ENCODE measurements at regions not wholly inside any gene's neighbourhood (a gene's known extent, or its start where the extent isn't known, plus 50 kb on each side); places are given as distances from the start of the nearest gene placed in this dataset.
A peak's percentile ranks its signal among the peaks of the same experiment; 100 is the strongest.
"Not testable (repeated sequence)": the region's sequence is repeated elsewhere in the genome, so short reads cannot be mapped to it uniquely, and the experiment has no call there.

DNA sequence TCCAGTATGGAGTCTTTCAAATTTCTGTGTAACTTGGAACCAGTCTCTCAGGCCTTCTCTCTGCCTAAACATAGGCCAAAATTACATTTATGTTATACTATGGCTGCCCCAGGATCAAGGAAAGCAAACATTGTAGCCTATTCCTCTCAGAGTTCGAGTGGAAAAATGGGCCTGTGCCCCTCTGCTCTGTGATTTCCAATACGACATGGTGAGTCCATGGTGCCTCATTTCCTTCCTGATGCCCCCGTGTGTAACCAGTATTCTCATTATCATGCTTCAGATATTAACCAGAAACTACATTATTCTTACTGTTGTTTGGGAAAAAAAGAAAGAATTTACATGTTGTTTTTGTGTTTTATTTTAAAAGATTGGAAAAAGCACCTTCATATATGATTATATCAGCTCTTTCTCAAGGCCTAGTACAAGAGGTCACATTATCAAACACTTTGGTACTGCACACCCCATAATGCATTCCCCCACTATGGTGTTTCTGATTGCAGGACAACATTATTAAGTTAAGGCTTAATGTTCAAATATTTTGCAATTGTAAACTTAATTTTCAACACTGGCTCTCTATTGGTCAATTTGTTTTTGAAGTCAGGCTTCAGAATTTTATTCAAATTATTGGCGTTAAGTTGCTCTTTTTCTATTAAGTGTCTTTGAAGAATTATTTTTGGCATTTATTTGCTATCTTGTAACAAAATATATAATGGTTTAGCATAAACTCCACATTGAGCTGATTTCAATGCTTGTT lies 151.8 kb upstream of the SLC27A6 start:
- DNase-seq: no peak

DNA sequence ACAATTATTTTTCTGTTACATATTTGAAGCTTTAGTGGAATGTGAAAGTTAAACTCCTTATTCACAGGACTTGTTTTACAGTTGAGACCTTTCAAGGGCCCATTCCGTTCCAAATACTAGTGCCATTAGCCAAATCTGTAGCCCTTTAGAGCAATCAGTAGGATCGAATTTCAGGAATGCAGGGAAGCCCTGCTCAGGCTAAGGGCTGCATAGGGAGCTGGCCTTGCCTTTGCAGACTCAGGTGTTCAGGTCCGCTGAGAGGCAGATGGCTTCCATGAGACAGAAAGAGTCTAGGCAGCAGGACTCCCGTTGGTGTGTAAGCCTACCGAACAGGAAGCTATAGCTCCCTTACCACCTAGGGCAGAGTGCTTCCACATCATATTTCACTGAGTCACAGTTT lies 150.1 kb upstream of the SLC27A6 start:
- DNase-seq: no peak

DNA sequence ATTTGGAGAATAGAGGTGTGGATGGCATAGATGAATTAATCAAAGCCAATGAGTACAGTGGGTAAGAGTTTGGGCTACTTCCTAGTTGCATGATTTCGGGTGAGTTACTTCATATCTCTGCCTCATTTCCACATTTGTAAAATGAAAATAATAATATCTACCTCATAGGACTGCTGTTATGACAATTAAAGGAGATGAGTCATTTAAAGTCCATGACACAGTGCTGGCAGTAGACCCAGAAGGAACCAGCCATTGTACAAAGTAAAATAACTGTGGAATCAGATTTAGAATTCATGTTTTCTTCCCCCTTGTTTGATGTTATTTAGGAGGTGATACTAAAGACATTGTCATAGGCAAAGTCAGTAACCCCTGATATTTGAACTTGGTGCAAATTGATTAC lies 139.5 kb upstream of the SLC27A6 start:
- no peak for DNase-seq

DNA sequence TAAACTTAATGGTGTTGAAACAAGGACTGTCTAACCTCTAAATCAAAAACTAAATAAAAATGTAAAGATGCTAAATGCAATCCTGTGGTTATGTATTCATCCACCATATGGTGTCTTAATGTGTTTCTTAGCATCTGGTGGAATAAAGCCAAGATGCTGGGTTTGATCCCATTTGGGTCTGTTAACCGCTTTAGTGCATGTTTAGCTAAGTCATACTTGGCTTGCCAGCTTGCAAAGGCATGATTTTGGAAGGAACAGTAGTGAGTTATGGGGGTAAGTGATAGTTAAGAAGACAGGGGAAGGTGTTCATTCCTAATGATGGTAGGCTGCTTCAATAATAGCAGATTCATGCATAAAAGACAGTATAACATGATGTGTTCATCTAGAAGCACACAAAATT lies 139.0 kb upstream of the SLC27A6 start:
- DNase-seq: no peak

DNA sequence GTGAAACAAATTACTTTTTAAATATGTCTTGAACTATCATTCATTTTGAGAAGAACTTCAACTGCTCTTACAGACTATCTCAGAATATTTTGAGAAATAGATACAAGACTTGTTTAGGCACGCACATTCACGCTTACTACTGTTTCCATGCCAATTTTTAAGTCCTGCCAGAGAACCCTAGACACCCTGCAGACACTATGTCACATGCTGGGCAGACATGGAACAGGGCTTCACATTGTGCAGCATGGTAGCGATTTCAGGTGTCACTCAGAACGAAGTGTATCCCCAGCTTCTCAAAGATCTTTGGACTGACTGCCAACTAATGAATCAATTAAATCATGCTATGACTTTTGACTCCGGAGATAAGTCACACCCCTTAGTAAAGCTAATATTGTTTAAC lies 128.7 kb upstream of the SLC27A6 start:
- no peak for DNase-seq

DNA sequence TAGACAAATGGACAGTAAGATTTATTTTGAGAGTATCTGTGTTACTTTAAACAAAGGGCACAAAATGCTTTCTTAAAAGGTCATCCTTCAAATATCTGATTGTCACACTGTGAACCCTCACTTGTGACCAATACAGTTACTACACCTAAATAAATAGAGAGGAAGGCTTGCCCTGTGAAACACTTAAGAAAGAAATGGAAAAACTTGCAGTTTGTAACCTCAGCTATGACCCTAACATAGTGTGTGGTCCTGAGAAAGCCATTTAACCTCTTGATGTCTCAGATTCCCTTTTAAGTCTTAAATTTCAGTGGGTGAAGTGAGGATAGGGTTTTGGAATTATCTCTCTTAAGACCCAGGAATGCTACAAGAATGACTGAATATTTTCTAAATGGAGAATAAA lies 126.7 kb upstream of the SLC27A6 start:
- DNase-seq: no peak

DNA sequence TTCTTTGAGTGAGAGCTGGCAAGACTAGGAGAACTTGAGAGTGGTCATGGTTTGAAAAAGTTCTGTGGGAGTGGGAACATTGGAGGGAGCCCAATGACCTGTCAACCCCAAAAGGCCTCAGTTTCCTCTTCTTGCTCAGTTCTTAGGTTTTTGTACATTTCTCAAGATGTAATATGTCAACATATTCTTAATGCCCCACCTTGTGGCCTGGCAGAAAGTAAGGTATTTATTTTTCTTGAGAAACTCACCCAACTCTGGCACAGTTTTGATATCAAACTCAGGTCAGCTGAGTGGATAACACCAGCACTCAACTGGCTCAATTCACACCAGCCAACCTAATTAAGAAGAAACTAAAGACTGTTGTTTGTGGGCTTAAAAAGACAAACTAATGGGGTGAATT lies 123.0 kb upstream of the SLC27A6 start:
- no peak for DNase-seq

DNA sequence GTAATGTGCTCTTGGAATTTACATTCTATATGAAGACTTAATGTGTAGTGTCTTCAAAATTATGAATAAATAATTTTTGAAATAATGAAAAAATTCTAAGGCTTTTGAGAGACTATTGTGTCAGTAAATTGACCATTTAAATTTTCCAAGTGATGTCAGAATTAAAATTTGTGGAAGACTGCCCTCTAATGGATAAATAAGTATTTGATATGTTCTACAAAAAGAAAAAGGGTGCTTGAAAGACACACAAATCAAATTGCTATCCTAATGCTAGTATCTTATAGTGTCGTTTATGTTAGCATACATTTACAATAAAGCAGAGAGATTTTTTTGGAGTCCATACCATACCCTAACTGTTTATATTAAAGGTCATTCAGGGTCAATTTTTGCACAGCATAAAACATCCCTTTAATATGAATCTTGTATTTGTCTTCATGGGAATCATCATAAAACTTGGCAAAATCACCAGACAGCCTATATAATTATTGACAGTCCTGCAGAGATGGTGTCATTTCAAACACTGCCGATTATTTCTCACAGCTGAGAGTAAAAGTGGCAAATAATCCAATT lies 120.8 kb upstream of the SLC27A6 start:
- DNase-seq: peak; percentile 4

DNA sequence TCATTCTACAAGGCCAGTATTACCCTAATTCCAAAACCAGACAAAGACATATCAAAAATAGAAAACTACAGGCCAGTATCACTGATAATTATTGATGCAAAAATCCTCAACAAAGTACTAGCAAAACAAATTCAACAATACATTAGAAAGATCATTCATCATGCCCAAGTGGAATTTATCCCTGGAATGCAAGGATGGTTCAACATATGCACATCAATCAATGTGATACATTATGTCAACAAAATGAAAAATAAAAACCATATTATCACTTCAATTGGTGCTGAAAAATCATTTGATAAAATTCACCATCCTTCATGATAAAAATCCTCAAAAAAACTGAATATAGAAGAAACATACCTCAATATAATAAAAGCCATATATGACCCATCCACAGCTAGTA lies 115.2 kb upstream of the SLC27A6 start:
- no peak for DNase-seq

DNA sequence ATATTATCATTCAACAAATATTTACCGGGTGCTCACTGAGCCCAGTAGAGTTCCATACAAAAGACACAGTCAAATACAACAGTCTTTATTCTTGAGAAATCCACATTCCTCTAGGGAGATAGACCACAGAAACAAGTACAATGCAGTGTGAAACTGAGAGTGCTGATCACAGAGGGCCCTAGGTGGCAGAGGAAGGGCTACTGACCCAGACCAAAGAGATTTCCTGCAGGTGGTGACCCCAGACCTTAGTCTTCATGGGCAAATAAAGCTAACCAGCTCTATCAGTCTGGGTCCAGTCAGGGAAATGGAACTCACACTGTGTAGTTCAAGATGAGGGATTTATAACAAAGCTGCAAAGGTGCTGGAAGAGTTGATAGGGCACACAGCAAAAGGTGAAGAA lies 110.4 kb upstream of the SLC27A6 start:
- DNase-seq: no peak

DNA sequence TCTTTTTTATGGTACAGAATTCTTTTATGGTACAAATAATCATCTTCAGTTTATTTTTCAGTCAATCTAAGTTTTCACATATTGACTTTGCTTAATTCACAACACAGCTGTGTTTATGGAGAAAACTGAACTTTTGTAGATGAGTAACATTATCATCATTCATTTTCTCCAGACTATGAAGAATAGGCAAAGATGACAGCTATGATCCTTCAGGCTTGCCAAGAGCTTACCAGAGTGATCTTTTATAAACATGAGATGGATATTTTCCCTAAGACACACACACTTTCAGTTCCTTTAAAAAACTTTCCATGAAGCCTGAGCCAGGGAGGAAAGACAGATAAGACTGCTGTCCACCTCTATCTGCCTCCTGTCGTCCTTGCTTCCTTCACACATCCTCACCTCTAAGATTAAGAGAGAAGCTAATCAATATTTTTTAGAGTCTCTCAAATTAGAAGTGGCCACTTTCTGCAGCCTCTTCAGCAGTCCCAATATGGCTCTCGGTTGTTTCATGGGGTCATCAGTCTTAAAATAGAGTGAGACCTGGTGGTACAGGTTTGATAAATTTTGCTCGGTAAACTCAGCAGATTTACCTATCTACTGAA lies 108.1 kb upstream of the SLC27A6 start:
- DNase-seq: no peak

DNA sequence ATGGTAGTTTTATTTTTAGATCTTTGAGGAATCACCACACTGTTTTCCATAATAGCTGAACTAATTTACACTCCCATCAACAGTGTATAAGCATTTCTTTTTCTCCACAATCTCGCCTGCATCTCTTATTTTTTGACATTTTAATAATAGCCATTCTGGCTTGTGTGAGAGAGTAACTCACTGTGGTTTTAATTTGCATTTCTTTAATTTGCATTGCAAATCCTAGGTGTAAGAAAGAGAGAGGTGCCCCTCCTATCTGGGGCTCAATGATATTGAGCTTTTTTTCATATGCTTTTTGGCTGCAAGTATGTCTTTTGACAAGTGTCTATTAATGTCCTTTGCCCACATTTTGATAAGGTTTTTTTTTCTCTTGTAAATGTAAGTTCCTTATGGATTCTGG lies 106.3 kb upstream of the SLC27A6 start:
- DNase-seq: no peak

DNA sequence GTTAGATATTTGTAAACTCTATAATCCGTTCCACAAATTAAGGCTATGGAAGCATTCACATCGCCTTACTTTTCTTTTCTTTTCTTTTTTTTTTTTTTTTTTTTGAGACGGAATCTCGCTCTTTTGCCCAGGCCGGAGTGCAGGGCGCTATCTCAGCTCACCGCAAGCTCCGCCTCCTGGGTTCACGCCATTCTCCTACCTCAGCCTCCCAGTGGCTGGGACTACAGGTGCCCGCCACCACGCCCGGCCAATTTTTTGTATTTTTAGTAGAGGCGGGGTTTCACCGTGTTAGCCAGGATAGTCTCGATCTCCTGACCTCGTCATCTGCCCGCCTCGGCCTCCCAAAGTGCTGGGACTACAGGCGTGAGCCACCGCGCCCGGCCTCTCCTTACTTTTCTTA lies 104.1 kb upstream of the SLC27A6 start:
- not testable (repeated sequence) for DNase-seq

DNA sequence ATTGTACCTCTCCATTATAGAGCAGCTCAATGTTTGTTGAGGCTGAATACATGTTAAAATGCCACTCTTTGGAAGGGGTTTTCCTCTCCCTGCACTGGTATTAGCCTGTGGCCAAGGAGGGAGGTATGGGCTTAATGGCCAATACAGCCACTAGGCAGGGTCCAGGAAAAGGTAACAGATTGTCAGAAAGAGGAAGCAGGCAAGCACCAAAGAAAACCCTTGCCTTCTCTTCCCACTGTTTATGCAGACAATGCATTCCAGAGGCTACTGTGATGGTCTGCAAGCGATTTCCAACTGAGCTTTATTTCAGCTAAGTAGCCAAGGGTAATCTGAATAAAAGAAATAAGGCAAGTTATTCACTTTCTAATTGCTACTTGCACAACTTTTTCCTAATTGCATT lies 95.3 kb upstream of the SLC27A6 start:
- no peak for DNase-seq

DNA sequence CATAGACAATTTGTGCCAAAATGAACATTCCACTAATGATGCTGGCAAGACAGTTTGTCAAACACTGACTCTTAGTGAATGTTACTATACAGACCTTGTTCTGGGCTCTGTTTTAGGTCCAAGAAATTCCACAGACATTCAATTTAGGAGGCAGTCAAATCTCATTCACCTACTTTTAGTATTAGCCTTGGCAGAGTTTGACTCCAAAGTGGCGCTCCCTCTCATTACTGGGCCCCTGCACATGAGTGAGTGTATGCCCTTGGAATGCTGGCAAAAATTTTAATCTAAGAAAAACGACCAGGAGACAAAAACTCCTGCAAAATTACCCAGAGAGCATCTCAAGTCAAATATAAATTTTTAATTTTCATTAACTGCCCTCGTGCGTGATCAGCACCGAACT lies 94.9 kb upstream of the SLC27A6 start:
- no peak for DNase-seq

DNA sequence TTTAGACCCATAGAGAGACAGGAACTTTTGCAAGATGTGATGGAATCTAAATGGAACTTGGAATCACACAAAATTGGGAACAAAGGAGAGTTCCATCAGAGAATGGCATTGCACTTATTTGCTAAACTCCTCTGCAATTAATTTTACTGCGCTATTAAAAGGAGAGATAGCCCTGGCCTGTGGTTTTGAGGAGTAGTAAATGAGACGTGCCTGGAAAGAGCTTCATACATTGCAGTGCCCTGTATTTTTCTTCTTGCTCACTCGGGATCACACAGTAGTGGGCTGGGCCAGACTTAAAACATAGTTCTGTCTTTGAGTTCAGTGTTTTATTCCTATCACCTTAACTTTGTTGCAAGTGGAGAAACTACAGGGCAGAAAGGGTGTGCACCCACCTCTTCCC lies 94.4 kb upstream of the SLC27A6 start:
- DNase-seq: no peak

DNA sequence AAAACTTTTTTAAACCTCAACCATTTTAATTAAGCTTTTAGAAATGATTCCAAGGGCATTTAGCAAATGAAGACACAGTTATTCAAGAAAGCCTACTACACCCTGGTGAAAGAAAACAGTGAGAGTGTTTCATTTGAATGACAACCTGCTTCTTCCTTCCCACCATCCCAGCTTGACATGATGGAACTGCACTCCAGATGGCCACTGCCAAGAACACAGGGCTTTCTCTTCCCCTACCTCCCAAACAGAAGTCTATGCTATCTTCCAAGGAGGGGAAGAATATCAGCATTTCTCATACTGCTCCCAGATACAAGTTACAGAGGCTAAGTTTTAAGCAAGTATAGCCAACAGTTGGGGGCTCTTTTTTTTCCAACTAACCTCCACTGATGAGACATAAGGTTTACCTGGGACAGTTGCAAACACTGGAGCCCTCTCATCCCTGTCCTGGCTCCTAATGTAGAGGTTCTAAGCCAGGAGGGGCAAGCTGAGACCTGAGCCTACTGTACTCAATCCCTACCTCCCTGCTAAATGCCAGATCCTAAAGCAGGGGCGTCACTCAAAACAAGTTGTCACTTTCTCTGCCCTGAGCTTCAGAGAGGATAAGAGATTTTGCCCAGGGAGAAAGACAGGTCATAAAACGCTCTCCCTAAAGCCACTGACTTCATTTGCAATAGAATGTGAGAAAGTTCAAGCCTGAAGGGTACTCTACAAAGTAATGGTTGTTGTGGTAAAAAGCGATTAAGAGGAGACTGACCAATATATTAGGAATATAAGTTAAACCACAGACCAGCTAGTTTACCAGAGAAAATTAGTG lies 88.5 kb upstream of the SLC27A6 start:
- no peak for DNase-seq

DNA sequence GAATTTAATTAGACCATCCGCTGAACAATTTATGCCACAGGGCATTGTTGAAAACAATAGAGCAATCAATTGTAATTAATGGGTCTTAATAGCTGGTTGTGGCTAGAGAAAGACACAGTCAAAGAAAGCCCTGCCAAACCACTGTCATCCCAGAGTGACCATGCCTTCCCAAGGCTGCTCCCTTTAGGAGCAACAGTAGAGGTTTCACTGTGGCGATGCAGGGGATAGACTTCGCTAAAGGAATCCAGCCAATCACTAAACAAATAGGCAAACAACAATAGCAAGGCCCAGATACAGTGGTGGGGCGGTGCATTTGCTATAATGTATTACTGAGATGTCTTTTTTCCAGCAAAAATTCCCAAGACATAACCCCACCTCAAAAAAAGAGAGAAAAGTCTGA lies 87.8 kb upstream of the SLC27A6 start:
- no peak for DNase-seq

DNA sequence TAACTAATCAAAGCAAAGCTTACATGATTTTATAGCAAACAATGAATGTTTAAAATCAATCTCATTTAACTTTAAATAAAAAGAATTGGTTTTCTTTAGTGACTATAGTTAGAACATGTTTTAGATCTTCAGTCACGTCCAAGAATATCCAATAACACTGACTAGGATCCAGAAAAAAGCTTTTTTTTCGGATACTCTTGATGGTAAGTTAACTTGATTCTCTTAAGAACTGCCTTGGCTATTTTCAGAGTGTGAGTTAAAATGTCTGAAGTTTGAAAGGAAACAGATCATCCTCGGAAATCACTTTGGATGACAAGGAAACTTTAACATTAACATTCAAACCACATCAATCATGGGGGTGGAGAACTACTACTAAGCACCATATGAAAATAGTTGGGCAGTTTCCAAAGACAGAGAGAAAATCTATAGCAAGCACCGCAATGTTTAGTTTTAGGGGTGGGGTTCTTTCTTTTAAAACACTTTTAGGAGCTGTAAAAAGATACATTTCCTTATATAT lies 83.7 kb upstream of the SLC27A6 start:
- no peak for DNase-seq

DNA sequence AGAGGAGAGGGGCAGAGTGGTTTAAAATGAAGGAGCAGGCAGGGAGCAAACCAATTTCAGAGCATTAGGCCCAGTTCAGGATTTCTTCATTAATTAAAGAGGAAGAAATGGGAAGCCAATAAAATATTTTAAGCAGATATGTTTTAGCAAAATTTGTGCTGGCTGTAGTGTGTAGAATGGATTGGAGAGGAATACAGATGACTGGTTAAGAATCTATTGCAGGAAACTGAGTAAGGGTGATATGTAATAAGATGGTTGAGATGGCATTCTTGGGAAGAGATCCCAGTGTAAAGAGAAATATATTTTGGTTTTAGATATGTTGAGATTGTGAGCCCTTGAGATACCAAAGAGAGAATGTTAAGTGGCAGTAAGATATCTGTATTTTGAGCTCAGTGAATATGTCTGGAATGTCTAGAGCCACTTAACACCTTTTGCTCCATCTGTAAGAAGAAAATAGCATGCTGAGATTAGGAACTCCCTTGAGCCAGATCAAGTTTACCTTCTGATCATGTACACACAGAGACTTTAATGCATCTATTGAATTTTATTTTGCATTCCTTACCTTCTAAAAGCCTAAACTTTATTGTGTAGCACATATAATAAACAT lies 79.5 kb upstream of the SLC27A6 start:
- no peak for DNase-seq

DNA sequence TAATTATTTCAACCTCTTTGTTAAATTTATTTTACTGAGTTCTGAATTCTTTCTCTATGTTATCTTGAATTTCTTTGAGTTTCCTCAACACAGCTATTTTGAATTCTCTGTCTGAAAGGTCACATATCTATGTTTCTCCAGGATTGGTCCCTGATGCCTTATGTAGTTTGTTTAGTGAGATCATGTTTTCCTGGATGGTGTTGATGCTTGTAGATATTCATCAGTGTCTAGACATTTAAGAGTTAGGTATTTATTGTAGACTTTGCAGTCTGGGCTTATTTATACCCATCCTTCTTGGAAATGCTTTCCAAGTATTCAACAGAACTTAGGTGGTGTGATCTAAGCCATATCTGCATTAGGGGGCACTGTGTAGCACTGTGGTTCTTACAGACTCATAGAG lies 70.2 kb upstream of the SLC27A6 start:
- DNase-seq: no peak

DNA sequence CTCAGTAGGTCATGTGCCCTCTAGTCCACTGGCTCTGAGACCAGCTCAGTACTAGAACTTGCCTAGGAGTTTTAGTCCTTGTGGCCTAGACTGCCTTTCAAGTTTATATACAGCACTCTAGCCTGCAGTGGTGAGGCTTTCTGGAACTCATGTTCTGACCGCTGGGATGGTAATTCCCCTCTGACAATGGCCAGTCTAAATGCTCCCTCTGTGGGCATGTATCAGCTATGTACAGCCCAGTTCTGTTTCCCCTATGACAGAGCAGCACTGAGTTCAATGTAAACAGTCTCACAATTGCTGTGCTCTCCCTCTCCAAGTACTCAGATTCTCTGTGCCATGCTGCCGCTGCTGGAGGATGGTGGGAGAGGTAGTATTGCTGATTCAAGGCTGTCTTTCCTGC lies 68.6 kb upstream of the SLC27A6 start:
- no peak for DNase-seq

DNA sequence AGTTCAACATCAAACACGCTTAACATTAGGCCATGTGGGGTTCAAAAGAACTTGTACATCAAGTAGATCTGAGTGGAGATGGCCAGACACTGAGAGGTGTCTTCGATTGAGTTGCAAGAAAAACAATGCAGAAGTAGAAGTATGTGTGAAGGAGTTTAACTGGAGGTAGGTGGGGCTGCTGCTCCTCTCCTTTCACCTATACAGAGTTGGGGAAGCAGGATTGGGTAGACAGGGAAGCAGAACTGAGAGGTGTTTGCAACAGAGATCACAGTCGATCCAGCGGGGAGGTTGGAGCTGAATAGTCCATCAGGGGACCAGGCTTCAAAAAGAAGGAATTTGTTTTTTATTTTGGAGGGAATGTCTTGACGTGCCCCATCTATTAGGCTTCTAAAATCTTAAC lies 61.7 kb upstream of the SLC27A6 start:
- DNase-seq: no peak

All from NCI-H2171 treated with DMSO at 0.1 percent for 48 hours (cell line).